ENCODE measurements at regions not wholly inside any gene's neighbourhood (a gene's known extent, or its start where the extent isn't known, plus 50 kb on each side); places are given as distances from the start of the nearest gene placed in this dataset.

DNA sequence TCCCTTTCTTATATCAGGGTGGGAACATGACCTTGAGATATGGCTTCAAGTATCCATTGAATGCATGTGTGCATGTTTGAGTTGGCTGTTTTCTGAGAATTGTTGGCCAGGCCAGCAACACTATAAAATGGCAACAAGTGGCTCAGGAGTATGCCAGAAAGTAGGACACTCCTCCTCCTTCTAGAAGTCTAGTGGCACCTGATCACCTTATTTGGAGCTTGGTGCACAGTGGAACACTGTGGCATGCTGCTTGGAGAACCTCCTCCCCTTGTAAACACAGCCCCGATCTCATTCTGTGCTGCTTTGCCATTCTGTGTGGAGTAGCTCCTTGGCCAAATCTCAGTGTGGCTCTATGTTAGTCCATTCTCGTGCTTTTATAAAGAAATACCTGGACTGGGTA is 114.8 kb upstream of the NDN start:
- TF ChIP-seq MXI1 (IDR thresholded peaks at IDR 0.05; ENCODE audit: low read depth, low read length) (no peak), FOXM1 (IDR thresholded peaks at IDR 0.05; ENCODE audit: low read depth, low read length) (no peak), EZH2 (IDR thresholded peaks at IDR 0.05; ENCODE audit: borderline replicate concordance, control insufficient read depth, low read depth, low read length) (no peak), E4F1 (IDR thresholded peaks at IDR 0.05; ENCODE audit: borderline replicate concordance, partially characterized antibody) (no peak), ZNF274 (IDR thresholded peaks at IDR 0.05; ENCODE audit: insufficient read depth, insufficient read length) (no peak), REST (IDR thresholded peaks at IDR 0.05; ENCODE audit: low read depth, low read length) (no peak)

All from GM12878 (cell line).